Fibroblast of skin of left biceps (primary cell): ENCODE measurements at regions not wholly inside any gene's neighbourhood (a gene's known extent, or its start where the extent isn't known, plus 50 kb on each side); places are given as distances from the start of the nearest gene placed in this dataset.
"Not testable (repeated sequence)": the region's sequence is repeated elsewhere in the genome, so short reads cannot be mapped to it uniquely, and the experiment has no call there.

Experiments used
- DNase-seq, 2 experiments: peaks; one replicate each; pipeline ENCODE4 v3.0.0-alpha.2; 2013; ENCODE audit warnings: low read depth in 2 of 2

- no peak for DNase-seq
Observed at GRCh38 chr6:82419132-82419581, 55.5 kb downstream of the TPBG start.

- no peak for DNase-seq
Observed at GRCh38 chr6:82419859-82420258, 56.2 kb downstream of the TPBG start.

- no peak for DNase-seq
Observed at GRCh38 chr6:82430611-82431010, 67.0 kb downstream of the TPBG start.

GRCh38 chr6:82436740-82437139, 73.1 kb downstream of the TPBG start:
- no peak for DNase-seq

- no peak for DNase-seq
Observed at GRCh38 chr6:82437701-82438100, 74.1 kb downstream of the TPBG start.

GRCh38 chr6:82441047-82441855, 77.6 kb downstream of the TPBG start:
- DNase-seq: peak; percentile 14 to 16

GRCh38 chr6:82442061-82442719, 78.6 kb downstream of the TPBG start:
- no peak for DNase-seq

GRCh38 chr6:82458147-82458546, 94.5 kb downstream of the TPBG start:
- DNase-seq: no peak

GRCh38 chr6:82458705-82459104, 95.1 kb downstream of the TPBG start:
- no peak for DNase-seq

- DNase-seq: no peak
Observed at GRCh38 chr6:82461536-82461935, 97.9 kb downstream of the TPBG start.

- no peak for DNase-seq
Observed at GRCh38 chr6:82467338-82467737, 103.7 kb downstream of the TPBG start.

GRCh38 chr6:82470123-82470522, 106.5 kb downstream of the TPBG start:
- not testable (repeated sequence) for DNase-seq

GRCh38 chr6:82475106-82475505, 111.5 kb downstream of the TPBG start:
- not testable (repeated sequence) for DNase-seq

GRCh38 chr6:82484001-82484400, 120.4 kb downstream of the TPBG start:
- DNase-seq: no peak

GRCh38 chr6:82484737-82485626, 121.4 kb downstream of the TPBG start:
- DNase-seq: no peak

- DNase-seq: no peak
Observed at GRCh38 chr6:82487895-82488294, 124.3 kb downstream of the TPBG start.

- no peak for DNase-seq
Observed at GRCh38 chr6:82488403-82488802, 124.8 kb downstream of the TPBG start.

GRCh38 chr6:82492134-82492533, 128.5 kb downstream of the TPBG start:
- DNase-seq: no peak

GRCh38 chr6:82493467-82493866, 129.8 kb downstream of the TPBG start:
- no peak for DNase-seq

- DNase-seq: no peak
Observed at GRCh38 chr6:82494367-82494766, 130.8 kb downstream of the TPBG start.

- not testable (repeated sequence) for DNase-seq
Observed at GRCh38 chr6:82501901-82502300, 138.3 kb downstream of the TPBG start.

GRCh38 chr6:82506526-82506925, 142.9 kb downstream of the TPBG start:
- no peak for DNase-seq
